ENCODE measurements at regions not wholly inside any gene's neighbourhood (a gene's known extent, or its start where the extent isn't known, plus 50 kb on each side); places are given as distances from the start of the nearest gene placed in this dataset.

- Histone ChIP-seq H3K27ac (ENCODE audit: low read length) (no peak overlapping the region), H3K9me3 (ENCODE audit: control insufficient read depth in 1 of 2, low read length in 2 of 2) (peaks cover 0 to 6% of the 10 kb centered on the region in 2 donors), H3K4me1 (ENCODE audit: control insufficient read depth in 1 of 2, insufficient read depth in 2 of 2, low read length in 2 of 2) (no peaks in the 10 kb centered on the region), H3K27me3 (ENCODE audit: low read depth, low read length) (no peaks in the 10 kb centered on the region), H3K36me3 (ENCODE audit: control insufficient read depth in 1 of 2, insufficient read depth in 2 of 2, low read length in 2 of 2) (no peaks in the 10 kb centered on the region), H3K4me3 (ENCODE audit: low read depth in 1 of 2, low read length in 2 of 2) (no peak overlapping the region)
These were observed 488.3 kb downstream of the ANKRD50 start for GRCh38 chr4:124224256-124224655.

GRCh38 chr4:124227981-124228380 lies 484.6 kb downstream of the ANKRD50 start:
- Histone ChIP-seq H3K36me3 (ENCODE audit: control insufficient read depth in 1 of 2, insufficient read depth in 2 of 2, low read length in 2 of 2) (no peaks in the 10 kb centered on the region), H3K27me3 (ENCODE audit: low read depth, low read length) (no peaks in the 10 kb centered on the region), H3K9me3 (ENCODE audit: control insufficient read depth in 1 of 2, low read length in 2 of 2) (peaks cover 0 to 6% of the 10 kb centered on the region in 2 donors), H3K4me3 (ENCODE audit: low read depth in 1 of 2, low read length in 2 of 2) (no peak overlapping the region), H3K4me1 (ENCODE audit: control insufficient read depth in 1 of 2, insufficient read depth in 2 of 2, low read length in 2 of 2) (no peaks in the 10 kb centered on the region), H3K27ac (ENCODE audit: low read length) (no peak overlapping the region)

GRCh38 chr4:124230268-124230667 lies 482.3 kb downstream of the ANKRD50 start:
- H3K36me3 ChIP-seq (ENCODE audit: control insufficient read depth in 1 of 2, insufficient read depth in 2 of 2, low read length in 2 of 2): no peaks in the 10 kb centered on the region
- H3K4me1 ChIP-seq (ENCODE audit: control insufficient read depth in 1 of 2, insufficient read depth in 2 of 2, low read length in 2 of 2): no peaks in the 10 kb centered on the region
- H3K27me3 ChIP-seq (ENCODE audit: low read depth, low read length): no peaks in the 10 kb centered on the region
- no peak overlapping the region for H3K4me3 ChIP-seq (ENCODE audit: low read depth in 1 of 2, low read length in 2 of 2)
- no peak overlapping the region for H3K27ac ChIP-seq (ENCODE audit: low read length)
- peaks cover 0 to 6% of the 10 kb centered on the region in 2 donors for H3K9me3 ChIP-seq (ENCODE audit: control insufficient read depth in 1 of 2, low read length in 2 of 2)

- Histone ChIP-seq H3K4me3 (ENCODE audit: low read depth in 1 of 2, low read length in 2 of 2) (no peak overlapping the region), H3K27me3 (ENCODE audit: low read depth, low read length) (no peaks in the 10 kb centered on the region), H3K27ac (ENCODE audit: low read length) (no peak overlapping the region), H3K36me3 (ENCODE audit: control insufficient read depth in 1 of 2, insufficient read depth in 2 of 2, low read length in 2 of 2) (no peaks in the 10 kb centered on the region), H3K4me1 (ENCODE audit: control insufficient read depth in 1 of 2, insufficient read depth in 2 of 2, low read length in 2 of 2) (no peaks in the 10 kb centered on the region), H3K9me3 (ENCODE audit: control insufficient read depth in 1 of 2, low read length in 2 of 2) (no peaks in the 10 kb centered on the region)
These were observed 477.8 kb downstream of the ANKRD50 start for GRCh38 chr4:124234771-124235170.

- H3K4me3 ChIP-seq (ENCODE audit: low read depth in 1 of 2, low read length in 2 of 2): no peak overlapping the region
- H3K36me3 ChIP-seq (ENCODE audit: control insufficient read depth in 1 of 2, insufficient read depth in 2 of 2, low read length in 2 of 2): no peaks in the 10 kb centered on the region
- H3K27me3 ChIP-seq (ENCODE audit: low read depth, low read length): no peaks in the 10 kb centered on the region
- H3K9me3 ChIP-seq (ENCODE audit: control insufficient read depth in 1 of 2, low read length in 2 of 2): no peaks in the 10 kb centered on the region
- no peaks in the 10 kb centered on the region for H3K4me1 ChIP-seq (ENCODE audit: control insufficient read depth in 1 of 2, insufficient read depth in 2 of 2, low read length in 2 of 2)
- no peak overlapping the region for H3K27ac ChIP-seq (ENCODE audit: low read length)
These were observed 468.7 kb downstream of the ANKRD50 start for GRCh38 chr4:124243671-124244366.

GRCh38 chr4:124253080-124253479 lies 459.5 kb downstream of the ANKRD50 start:
- H3K4me3 ChIP-seq (ENCODE audit: low read depth in 1 of 2, low read length in 2 of 2): no peak overlapping the region
- no peaks in the 10 kb centered on the region for H3K4me1 ChIP-seq (ENCODE audit: control insufficient read depth in 1 of 2, insufficient read depth in 2 of 2, low read length in 2 of 2)
- H3K36me3 ChIP-seq (ENCODE audit: control insufficient read depth in 1 of 2, insufficient read depth in 2 of 2, low read length in 2 of 2): no peaks in the 10 kb centered on the region
- H3K9me3 ChIP-seq (ENCODE audit: control insufficient read depth in 1 of 2, low read length in 2 of 2): no peaks in the 10 kb centered on the region
- no peaks in the 10 kb centered on the region for H3K27me3 ChIP-seq (ENCODE audit: low read depth, low read length)
- no peak overlapping the region for H3K27ac ChIP-seq (ENCODE audit: low read length)

- Histone ChIP-seq H3K9me3 (ENCODE audit: control insufficient read depth in 1 of 2, low read length in 2 of 2) (no peaks in the 10 kb centered on the region), H3K27ac (ENCODE audit: low read length) (no peak overlapping the region), H3K4me3 (ENCODE audit: low read depth in 1 of 2, low read length in 2 of 2) (no peak overlapping the region), H3K36me3 (ENCODE audit: control insufficient read depth in 1 of 2, insufficient read depth in 2 of 2, low read length in 2 of 2) (no peaks in the 10 kb centered on the region), H3K27me3 (ENCODE audit: low read depth, low read length) (no peaks in the 10 kb centered on the region), H3K4me1 (ENCODE audit: control insufficient read depth in 1 of 2, insufficient read depth in 2 of 2, low read length in 2 of 2) (no peaks in the 10 kb centered on the region)
These were observed 450.0 kb downstream of the ANKRD50 start for GRCh38 chr4:124262211-124263179.

GRCh38 chr4:124265701-124266100 lies 446.8 kb downstream of the ANKRD50 start:
- no peaks in the 10 kb centered on the region for H3K9me3 ChIP-seq (ENCODE audit: control insufficient read depth in 1 of 2, low read length in 2 of 2)
- no peak overlapping the region for H3K27ac ChIP-seq (ENCODE audit: low read length)
- no peaks in the 10 kb centered on the region for H3K4me1 ChIP-seq (ENCODE audit: control insufficient read depth in 1 of 2, insufficient read depth in 2 of 2, low read length in 2 of 2)
- no peak overlapping the region for H3K4me3 ChIP-seq (ENCODE audit: low read depth in 1 of 2, low read length in 2 of 2)
- no peaks in the 10 kb centered on the region for H3K36me3 ChIP-seq (ENCODE audit: control insufficient read depth in 1 of 2, insufficient read depth in 2 of 2, low read length in 2 of 2)
- H3K27me3 ChIP-seq (ENCODE audit: low read depth, low read length): no peaks in the 10 kb centered on the region

GRCh38 chr4:124266721-124267120 lies 445.8 kb downstream of the ANKRD50 start:
- Histone ChIP-seq H3K27me3 (ENCODE audit: low read depth, low read length) (no peaks in the 10 kb centered on the region), H3K9me3 (ENCODE audit: control insufficient read depth in 1 of 2, low read length in 2 of 2) (no peaks in the 10 kb centered on the region), H3K27ac (ENCODE audit: low read length) (no peak overlapping the region)

GRCh38 chr4:124276461-124276860 lies 436.1 kb downstream of the ANKRD50 start:
- H3K9me3 ChIP-seq (ENCODE audit: control insufficient read depth in 1 of 2, low read length in 2 of 2): peaks cover 0 to 3% of the 10 kb centered on the region in 2 donors
- no peak overlapping the region for H3K4me3 ChIP-seq (ENCODE audit: low read depth in 1 of 2, low read length in 2 of 2)
- no peak overlapping the region for H3K27ac ChIP-seq (ENCODE audit: low read length)
- no peaks in the 10 kb centered on the region for H3K27me3 ChIP-seq (ENCODE audit: low read depth, low read length)
- no peaks in the 10 kb centered on the region for H3K36me3 ChIP-seq (ENCODE audit: control insufficient read depth in 1 of 2, insufficient read depth in 2 of 2, low read length in 2 of 2)
- H3K4me1 ChIP-seq (ENCODE audit: control insufficient read depth in 1 of 2, insufficient read depth in 2 of 2, low read length in 2 of 2): no peaks in the 10 kb centered on the region

More at GRCh38 chr4:124266721-124267120, 445.8 kb downstream of the ANKRD50 start:
- Histone ChIP-seq H3K36me3 (ENCODE audit: control insufficient read depth in 1 of 2, insufficient read depth in 2 of 2, low read length in 2 of 2) (no peaks in the 10 kb centered on the region), H3K4me3 (ENCODE audit: low read depth in 1 of 2, low read length in 2 of 2) (no peak overlapping the region), H3K4me1 (ENCODE audit: control insufficient read depth in 1 of 2, insufficient read depth in 2 of 2, low read length in 2 of 2) (no peaks in the 10 kb centered on the region)

GRCh38 chr4:124277691-124278090 lies 434.8 kb downstream of the ANKRD50 start:
- H3K27ac ChIP-seq (ENCODE audit: low read length): no peak overlapping the region
- no peaks in the 10 kb centered on the region for H3K4me1 ChIP-seq (ENCODE audit: control insufficient read depth in 1 of 2, insufficient read depth in 2 of 2, low read length in 2 of 2)
- no peaks in the 10 kb centered on the region for H3K36me3 ChIP-seq (ENCODE audit: control insufficient read depth in 1 of 2, insufficient read depth in 2 of 2, low read length in 2 of 2)
- no peaks in the 10 kb centered on the region for H3K27me3 ChIP-seq (ENCODE audit: low read depth, low read length)
- H3K9me3 ChIP-seq (ENCODE audit: control insufficient read depth in 1 of 2, low read length in 2 of 2): peaks cover 0 to 3% of the 10 kb centered on the region in 2 donors
- H3K4me3 ChIP-seq (ENCODE audit: low read depth in 1 of 2, low read length in 2 of 2): no peak overlapping the region
